HG03571 (cell line): ENCODE measurements at regions not wholly inside any gene's neighbourhood (a gene's known extent, or its start where the extent isn't known, plus 50 kb on each side); places are given as distances from the start of the nearest gene placed in this dataset.

Source experiments
- ATAC-seq: cut with Tn5 transposase; IDR thresholded peaks from one replicate; pipeline ENCODE4 v1.9.1; 2021; ENCODE audit not compliant: unreplicated experiment

GRCh38 chr1:188364927-188365449 is 1536.2 kb downstream of the PLA2G4A start:
- ATAC-seq, result no peak

GRCh38 chr1:188365874-188366273 is 1537.1 kb downstream of the PLA2G4A start:
- ATAC-seq, result no peak

GRCh38 chr1:188367661-188368060 is 1538.9 kb downstream of the PLA2G4A start:
- no peak for ATAC-seq

- ATAC-seq, result no peak
These were observed 1542.6 kb downstream of the PLA2G4A start for GRCh38 chr1:188371295-188371806.

GRCh38 chr1:188372821-188373220 is 1544.1 kb downstream of the PLA2G4A start:
- no peak for ATAC-seq

- no peak for ATAC-seq
These were observed 1554.1 kb downstream of the PLA2G4A start for GRCh38 chr1:188382851-188383250.

- no peak for ATAC-seq
These were observed 1557.4 kb downstream of the PLA2G4A start for GRCh38 chr1:188386161-188386560.

- ATAC-seq, result no peak
These were observed 1557.9 kb downstream of the PLA2G4A start for GRCh38 chr1:188386666-188387065.

- no peak for ATAC-seq
These were observed 1565.9 kb downstream of the PLA2G4A start for GRCh38 chr1:188394677-188395076.

GRCh38 chr1:188397521-188397920 is 1568.8 kb downstream of the PLA2G4A start:
- ATAC-seq, result no peak

GRCh38 chr1:188402986-188403385 is 1574.2 kb downstream of the PLA2G4A start:
- ATAC-seq, result no peak

GRCh38 chr1:188406636-188407035 is 1577.9 kb downstream of the PLA2G4A start:
- ATAC-seq, result no peak

- no peak for ATAC-seq
These were observed 1591.4 kb downstream of the PLA2G4A start for GRCh38 chr1:188420177-188420576.

GRCh38 chr1:188423073-188423472 is 1594.3 kb downstream of the PLA2G4A start:
- no peak for ATAC-seq

GRCh38 chr1:188424176-188424575 is 1595.4 kb downstream of the PLA2G4A start:
- ATAC-seq, result no peak

- ATAC-seq, result no peak
These were observed 1596.9 kb downstream of the PLA2G4A start for GRCh38 chr1:188425687-188426086.

GRCh38 chr1:188426561-188426960 is 1597.8 kb downstream of the PLA2G4A start:
- no peak for ATAC-seq

GRCh38 chr1:188427642-188428041 is 1598.9 kb downstream of the PLA2G4A start:
- no peak for ATAC-seq

- ATAC-seq, result no peak
These were observed 1600.6 kb downstream of the PLA2G4A start for GRCh38 chr1:188429386-188429785.

GRCh38 chr1:188432427-188432826 is 1603.7 kb downstream of the PLA2G4A start:
- ATAC-seq, result no peak

- ATAC-seq, result no peak
These were observed 1604.7 kb downstream of the PLA2G4A start for GRCh38 chr1:188433425-188433824.

GRCh38 chr1:188444526-188444925 is 1615.8 kb downstream of the PLA2G4A start:
- no peak for ATAC-seq

- ATAC-seq, result no peak
These were observed 1634.1 kb downstream of the PLA2G4A start for GRCh38 chr1:188462837-188463236.
